SU-DHL-6 (cell line): ENCODE measurements at regions not wholly inside any gene's neighbourhood (a gene's known extent, or its start where the extent isn't known, plus 50 kb on each side); places are given as distances from the start of the nearest gene placed in this dataset.

ENCODE experiments used
- EZH2phosphoT487 ChIP-seq: fragments of 200-600 bp; sonication (generic), shearing (Covaris generic); conservative IDR thresholded peaks from 2 replicates; pipeline ENCODE4 v1.6.1; 2018; ENCODE audit warnings: mild to moderate bottlenecking, antibody characterized with exemption, low read length, moderate library complexity, mixed read lengths
- TF ChIP-seq, protein P1 (sequence below): fragments of 200-600 bp; sonication (generic); IDR thresholded peaks from one replicate; pipeline ENCODE4 v1.5.1; 2017; ENCODE audit warnings: antibody characterized with exemption, mild to moderate bottlenecking, low read length, moderate library complexity; ENCODE audit not compliant: insufficient read depth, poor library complexity, severe bottlenecking

DNA sequence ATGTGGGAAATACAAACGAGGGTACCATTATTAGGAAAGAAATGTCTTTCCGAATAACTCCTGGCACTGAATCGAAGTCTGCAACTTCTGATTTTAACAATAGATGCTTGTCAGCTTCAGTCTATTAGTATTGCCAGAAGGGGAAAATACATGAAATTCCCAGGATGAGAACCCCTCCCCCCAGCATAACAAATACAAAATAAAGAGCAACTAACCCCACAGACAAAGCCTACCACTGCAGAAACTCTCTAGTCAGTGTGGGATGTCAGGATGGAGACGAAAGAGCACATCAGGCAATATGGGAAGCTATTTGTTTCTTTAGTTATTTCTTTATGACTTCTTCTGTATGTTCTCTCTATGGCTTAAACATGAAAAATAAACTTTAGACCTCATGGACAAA lies 365.0 kb upstream of the CDH2 start:
- TF ChIP-seq, protein P1, sequence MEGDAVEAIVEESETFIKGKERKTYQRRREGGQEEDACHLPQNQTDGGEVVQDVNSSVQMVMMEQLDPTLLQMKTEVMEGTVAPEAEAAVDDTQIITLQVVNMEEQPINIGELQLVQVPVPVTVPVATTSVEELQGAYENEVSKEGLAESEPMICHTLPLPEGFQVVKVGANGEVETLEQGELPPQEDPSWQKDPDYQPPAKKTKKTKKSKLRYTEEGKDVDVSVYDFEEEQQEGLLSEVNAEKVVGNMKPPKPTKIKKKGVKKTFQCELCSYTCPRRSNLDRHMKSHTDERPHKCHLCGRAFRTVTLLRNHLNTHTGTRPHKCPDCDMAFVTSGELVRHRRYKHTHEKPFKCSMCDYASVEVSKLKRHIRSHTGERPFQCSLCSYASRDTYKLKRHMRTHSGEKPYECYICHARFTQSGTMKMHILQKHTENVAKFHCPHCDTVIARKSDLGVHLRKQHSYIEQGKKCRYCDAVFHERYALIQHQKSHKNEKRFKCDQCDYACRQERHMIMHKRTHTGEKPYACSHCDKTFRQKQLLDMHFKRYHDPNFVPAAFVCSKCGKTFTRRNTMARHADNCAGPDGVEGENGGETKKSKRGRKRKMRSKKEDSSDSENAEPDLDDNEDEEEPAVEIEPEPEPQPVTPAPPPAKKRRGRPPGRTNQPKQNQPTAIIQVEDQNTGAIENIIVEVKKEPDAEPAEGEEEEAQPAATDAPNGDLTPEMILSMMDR: no peak
- no peak for TF ChIP-seq EZH2phosphoT487
